Mesendoderm (in vitro differentiated cells): ENCODE measurements at regions not wholly inside any gene's neighbourhood (a gene's known extent, or its start where the extent isn't known, plus 50 kb on each side); places are given as distances from the start of the nearest gene placed in this dataset.

Source experiments
- DNase-seq: peaks from one replicate; pipeline ENCODE4 v3.0.0; 2013
- H2AK5ac ChIP-seq: 2 replicates; pipeline ENCODE4 v1.6.1; 2013; ENCODE audit warnings: low read length, inconsistent platforms
- H2BK120ac ChIP-seq: 2 replicates; pipeline ENCODE4 v1.6.1; 2013; ENCODE audit warnings: low read depth, mild to moderate bottlenecking, low read length, moderate library complexity, mixed read lengths
- H2BK15ac ChIP-seq: replicated peaks from 2 replicates; pipeline ENCODE4 v1.6.1; 2013; ENCODE audit warnings: low read depth, mild to moderate bottlenecking, moderate library complexity
- H2BK5ac ChIP-seq: 2 replicates; pipeline ENCODE4 v1.6.1; 2013; ENCODE audit warnings: low read length, inconsistent platforms
- H3K18ac ChIP-seq: 2 replicates; pipeline ENCODE4 v1.6.1; 2013; ENCODE audit warnings: mild to moderate bottlenecking, low read length, mixed read lengths
- H3K23ac ChIP-seq: one replicate; pipeline ENCODE4 v1.6.1; 2013; ENCODE audit warnings: low read length
- H3K27ac ChIP-seq: 2 replicates; pipeline ENCODE4 v1.5.1; 2013; ENCODE audit warnings: low read depth, mild to moderate bottlenecking, inconsistent platforms, low read length, moderate library complexity
- H3K27me3 ChIP-seq: 2 replicates; pipeline ENCODE4 v1.6.1; 2013; ENCODE audit warnings: low read length, control low read depth, mild to moderate bottlenecking, inconsistent platforms; ENCODE audit not compliant: insufficient read depth, poor library complexity
- H3K36me3 ChIP-seq: 2 replicates; pipeline ENCODE4 v1.6.1; 2013; ENCODE audit warnings: low read length, inconsistent platforms; ENCODE audit not compliant: control insufficient read depth, insufficient read depth
- H3K4ac ChIP-seq: one replicate; pipeline ENCODE4 v1.6.1; 2013; ENCODE audit warnings: low read depth, mild to moderate bottlenecking, low read length, moderate library complexity
- H3K4me1 ChIP-seq: 2 replicates; pipeline ENCODE4 v1.6.1; 2013; ENCODE audit warnings: low read depth, low read length, inconsistent platforms; ENCODE audit not compliant: control insufficient read depth
- H3K4me2 ChIP-seq: 2 replicates; pipeline ENCODE4 v1.6.1; 2013; ENCODE audit warnings: low read length
- H3K4me3 ChIP-seq: 2 replicates; pipeline ENCODE4 v1.5.1; 2013; ENCODE audit warnings: mild to moderate bottlenecking, low read length
- H3K56ac ChIP-seq: one replicate; pipeline ENCODE4 v1.6.1; 2013; ENCODE audit warnings: low read length
- H3K79me1 ChIP-seq: 2 replicates; pipeline ENCODE4 v1.6.1; 2013; ENCODE audit warnings: low read length, inconsistent platforms
- H3K79me2 ChIP-seq: 2 replicates; pipeline ENCODE4 v1.6.1; 2013; ENCODE audit warnings: mild to moderate bottlenecking, low read length; ENCODE audit not compliant: control insufficient read depth, insufficient read depth
- H3K9ac ChIP-seq: 2 replicates; pipeline ENCODE4 v1.6.1; 2013; ENCODE audit warnings: low read length, inconsistent platforms
- H4K5ac ChIP-seq: one replicate; pipeline ENCODE4 v1.6.1; 2013; ENCODE audit warnings: low read length
- H4K8ac ChIP-seq: one replicate; pipeline ENCODE4 v1.6.1; 2013; ENCODE audit warnings: low read depth, mild to moderate bottlenecking, control low read depth, low read length, moderate library complexity
- WGBS: extraction: QIAGEN DNeasy Blood & Tissue Kit; methylation state at CpG from one replicate; pipeline ENCODE4 v1.1.7; 2013; ENCODE audit warnings: low lambda C conversion rate, missing lambda C conversion rate; ENCODE audit not compliant: insufficient coverage; ENCODE audit errors: extremely low coverage; 5-methylcytosine and 5-hydroxymethylcytosine counted together

DNA sequence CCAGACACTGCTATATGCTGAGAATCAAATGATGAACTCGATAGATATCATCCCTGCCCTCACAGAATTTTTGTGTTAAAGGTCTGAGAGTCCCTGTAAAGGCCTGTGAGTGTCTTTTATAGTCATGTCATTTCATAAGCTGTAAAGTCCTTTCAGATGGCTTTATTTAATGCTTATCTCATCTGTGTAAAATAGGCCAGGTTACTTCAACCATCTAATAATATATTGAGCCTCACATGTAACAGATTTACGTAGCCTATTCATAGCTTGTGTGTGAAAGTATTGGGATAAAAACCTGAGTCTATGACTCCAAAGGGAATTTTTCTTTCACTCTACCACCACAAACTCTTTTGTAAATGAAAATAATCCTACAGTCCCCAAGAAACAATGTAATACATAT, 672.0 kb upstream of the SYT4 start:
- no peaks in the 10 kb centered on the region for H3K79me2 ChIP-seq
- no peak overlapping the region for H2AK5ac ChIP-seq
- no peak overlapping the region for H3K56ac ChIP-seq
- H2BK15ac ChIP-seq, result no peak overlapping the region
- WGBS, result no CpG with 5 or more reads among the region's 2 CpGs
- no peaks in the 10 kb centered on the region for H3K79me1 ChIP-seq
- H3K36me3 ChIP-seq, result no peaks in the 10 kb centered on the region
- no peaks in the 10 kb centered on the region for H3K27me3 ChIP-seq
- H4K8ac ChIP-seq, result no peak overlapping the region
- H3K4ac ChIP-seq, result no peak overlapping the region
- no peak overlapping the region for H3K4me2 ChIP-seq
- H3K9ac ChIP-seq, result no peak overlapping the region
- no peak for DNase-seq
- no peak overlapping the region for H3K27ac ChIP-seq
- H3K18ac ChIP-seq, result no peak overlapping the region
- H3K23ac ChIP-seq, result no peak overlapping the region
- H3K4me3 ChIP-seq, result no peak overlapping the region
- no peak overlapping the region for H4K5ac ChIP-seq
- H2BK5ac ChIP-seq, result no peak overlapping the region
- no peak overlapping the region for H2BK120ac ChIP-seq
- no peaks in the 10 kb centered on the region for H3K4me1 ChIP-seq

DNA sequence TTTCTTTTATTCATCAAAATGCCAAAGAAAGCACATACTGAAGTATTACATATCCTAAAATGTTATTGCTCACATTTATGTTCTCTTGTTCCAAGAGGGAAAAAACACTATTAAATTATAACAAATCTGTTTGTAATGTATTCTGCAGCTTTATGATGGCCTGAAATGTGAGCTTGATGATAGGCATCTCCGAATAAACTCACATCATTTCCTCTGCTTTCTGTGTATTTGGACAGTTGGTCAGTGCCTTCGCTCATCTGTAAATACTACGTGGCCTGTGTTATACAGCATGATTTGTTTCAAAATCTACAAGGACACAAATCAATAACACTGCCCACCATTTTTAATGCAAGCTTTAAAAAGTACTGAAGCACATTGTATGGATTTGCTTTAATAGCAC, 672.8 kb upstream of the SYT4 start:
- no peak overlapping the region for H3K4me2 ChIP-seq
- H3K4me3 ChIP-seq, result no peak overlapping the region
- WGBS, result no CpG with 5 or more reads among the region's 3 CpGs
- H3K27ac ChIP-seq, result no peak overlapping the region
- H3K36me3 ChIP-seq, result no peaks in the 10 kb centered on the region
- no peak overlapping the region for H3K9ac ChIP-seq
- no peak overlapping the region for H4K5ac ChIP-seq
- H3K23ac ChIP-seq, result no peak overlapping the region
- no peaks in the 10 kb centered on the region for H3K79me2 ChIP-seq
- no peak overlapping the region for H3K56ac ChIP-seq
- H3K18ac ChIP-seq, result no peak overlapping the region
- no peak overlapping the region for H2BK15ac ChIP-seq
- H2BK5ac ChIP-seq, result no peak overlapping the region
- H2BK120ac ChIP-seq, result no peak overlapping the region
- no peaks in the 10 kb centered on the region for H3K79me1 ChIP-seq
- no peaks in the 10 kb centered on the region for H3K27me3 ChIP-seq
- no peak for DNase-seq
- H3K4ac ChIP-seq, result no peak overlapping the region
- no peaks in the 10 kb centered on the region for H3K4me1 ChIP-seq
- H2AK5ac ChIP-seq, result no peak overlapping the region
- H4K8ac ChIP-seq, result no peak overlapping the region

DNA sequence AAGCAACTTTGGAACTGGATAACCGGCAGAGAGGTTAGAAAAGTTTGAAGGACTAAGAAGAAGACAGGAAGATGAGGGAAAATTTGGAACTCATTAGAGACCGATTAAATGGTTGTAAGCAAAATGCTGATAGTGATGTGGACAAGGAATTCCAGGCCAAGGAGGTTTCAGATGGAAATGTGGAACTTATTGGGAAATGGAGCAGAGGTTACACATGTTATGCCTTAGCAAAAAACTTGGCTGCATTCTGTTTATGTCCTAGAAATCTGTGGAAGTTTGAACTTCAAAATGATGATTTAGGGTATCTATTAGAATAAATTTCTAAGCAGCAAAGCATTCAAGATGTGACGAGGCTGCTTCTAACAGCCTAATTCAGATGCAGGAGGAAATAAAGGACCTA, 675.1 kb upstream of the SYT4 start:
- H4K8ac ChIP-seq, result no peak overlapping the region
- H3K27me3 ChIP-seq, result no peaks in the 10 kb centered on the region
- H3K56ac ChIP-seq, result no peak overlapping the region
- no peak overlapping the region for H2BK120ac ChIP-seq
- no peak overlapping the region for H2BK5ac ChIP-seq
- H3K4me3 ChIP-seq, result no peak overlapping the region
- H3K23ac ChIP-seq, result no peak overlapping the region
- H3K79me1 ChIP-seq, result no peaks in the 10 kb centered on the region
- H3K27ac ChIP-seq, result no peak overlapping the region
- no peaks in the 10 kb centered on the region for H3K36me3 ChIP-seq
- no peak overlapping the region for H4K5ac ChIP-seq
- no peak overlapping the region for H3K9ac ChIP-seq
- H3K79me2 ChIP-seq, result no peaks in the 10 kb centered on the region
- H3K4me2 ChIP-seq, result no peak overlapping the region
- H3K4me1 ChIP-seq, result no peaks in the 10 kb centered on the region
- H2AK5ac ChIP-seq, result no peak overlapping the region
- H2BK15ac ChIP-seq, result no peak overlapping the region
- no peak overlapping the region for H3K18ac ChIP-seq
- WGBS, result no CpG with 5 or more reads among the region's 3 CpGs
- DNase-seq, result no peak
- H3K4ac ChIP-seq, result no peak overlapping the region

DNA sequence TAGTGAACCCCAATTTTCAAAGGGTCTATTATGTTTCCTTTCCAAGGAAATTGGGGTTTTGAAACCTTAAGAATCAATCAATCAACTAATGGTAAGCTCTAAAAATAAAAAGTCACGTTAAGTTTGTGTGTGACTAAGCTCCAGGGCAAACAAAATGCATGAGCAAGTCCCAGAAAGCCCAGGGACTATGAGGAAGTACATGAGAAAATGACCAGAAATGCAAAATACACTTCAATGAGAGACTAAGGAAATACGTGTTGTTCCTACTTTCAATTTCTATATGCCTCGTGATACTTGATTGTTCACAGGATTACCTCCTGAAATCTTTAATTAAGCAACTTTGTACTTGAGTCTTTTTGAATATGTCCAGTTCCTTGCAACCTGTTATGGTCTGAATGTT, 684.4 kb upstream of the SYT4 start:
- no peak overlapping the region for H2BK5ac ChIP-seq
- no peak overlapping the region for H3K9ac ChIP-seq
- no peak overlapping the region for H3K56ac ChIP-seq
- no peaks in the 10 kb centered on the region for H3K79me1 ChIP-seq
- no peaks in the 10 kb centered on the region for H3K79me2 ChIP-seq
- no peak overlapping the region for H4K5ac ChIP-seq
- no peak overlapping the region for H3K23ac ChIP-seq
- H4K8ac ChIP-seq, result no peak overlapping the region
- H3K27me3 ChIP-seq, result no peaks in the 10 kb centered on the region
- H3K36me3 ChIP-seq, result no peaks in the 10 kb centered on the region
- H3K4me3 ChIP-seq, result no peak overlapping the region
- no peak overlapping the region for H2AK5ac ChIP-seq
- H3K4me1 ChIP-seq, result no peaks in the 10 kb centered on the region
- H2BK15ac ChIP-seq, result no peak overlapping the region
- DNase-seq, result no peak
- no peak overlapping the region for H3K4ac ChIP-seq
- WGBS, result no CpG with 5 or more reads among the region's 3 CpGs
- no peak overlapping the region for H2BK120ac ChIP-seq
- H3K4me2 ChIP-seq, result no peak overlapping the region
- H3K18ac ChIP-seq, result no peak overlapping the region
- H3K27ac ChIP-seq, result no peak overlapping the region

DNA sequence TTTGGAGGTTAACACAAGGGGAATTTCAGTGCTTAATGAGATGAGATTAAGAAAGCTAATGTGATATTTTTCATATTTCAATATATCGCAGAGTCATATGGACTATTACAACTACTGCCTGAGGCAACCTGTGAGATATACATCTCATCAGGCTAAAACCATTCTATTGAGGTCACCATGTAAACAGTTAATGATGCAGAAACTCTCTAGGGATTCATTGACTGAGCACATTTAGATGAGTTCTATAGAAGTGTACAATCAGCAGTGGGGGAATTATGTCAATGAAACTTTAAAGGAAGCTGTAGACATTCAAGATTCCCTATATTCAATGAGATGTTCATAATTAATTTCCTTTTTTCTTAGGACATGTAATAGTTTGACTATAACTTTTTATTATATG, 687.4 kb upstream of the SYT4 start:
- H2AK5ac ChIP-seq, result no peak overlapping the region
- H3K79me2 ChIP-seq, result no peaks in the 10 kb centered on the region
- no peak overlapping the region for H3K4ac ChIP-seq
- no peaks in the 10 kb centered on the region for H3K79me1 ChIP-seq
- H3K4me2 ChIP-seq, result no peak overlapping the region
- no peak overlapping the region for H3K56ac ChIP-seq
- H2BK5ac ChIP-seq, result no peak overlapping the region
- no peak overlapping the region for H2BK15ac ChIP-seq
- H4K8ac ChIP-seq, result no peak overlapping the region
- no peak for DNase-seq
- no peaks in the 10 kb centered on the region for H3K27me3 ChIP-seq
- WGBS, result no CpG with 5 or more reads among the region's 1 CpG
- no peak overlapping the region for H3K27ac ChIP-seq
- no peak overlapping the region for H3K4me3 ChIP-seq
- no peak overlapping the region for H3K9ac ChIP-seq
- H4K5ac ChIP-seq, result no peak overlapping the region
- H3K36me3 ChIP-seq, result no peaks in the 10 kb centered on the region
- no peaks in the 10 kb centered on the region for H3K4me1 ChIP-seq
- no peak overlapping the region for H2BK120ac ChIP-seq
- H3K18ac ChIP-seq, result no peak overlapping the region
- no peak overlapping the region for H3K23ac ChIP-seq

DNA sequence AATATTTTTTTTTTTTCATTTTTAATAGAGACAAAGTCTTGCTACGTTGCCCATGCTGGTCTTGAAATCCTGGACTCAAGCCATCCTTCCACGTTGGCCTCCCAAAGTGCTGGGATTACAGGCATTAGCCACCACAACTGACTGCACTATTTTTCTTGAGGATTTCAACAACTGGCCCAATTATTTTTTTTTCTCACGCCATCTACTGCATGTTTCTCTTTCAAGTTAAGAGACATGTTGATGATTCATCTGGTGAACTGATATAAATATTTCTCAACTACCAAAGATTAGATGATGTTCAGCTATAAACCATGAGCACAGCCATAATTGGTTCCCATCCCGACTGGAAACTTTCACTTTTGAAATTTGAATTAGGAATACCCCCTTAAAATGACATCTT, 688.4 kb upstream of the SYT4 start:
- Histone ChIP-seq H4K5ac (no peak overlapping the region), H2BK120ac (no peak overlapping the region), H2AK5ac (no peak overlapping the region), H3K4me3 (no peak overlapping the region), H2BK5ac (no peak overlapping the region), H3K18ac (no peak overlapping the region), H3K27me3 (no peaks in the 10 kb centered on the region), H3K9ac (no peak overlapping the region), H3K4me2 (no peak overlapping the region), H3K56ac (no peak overlapping the region), H4K8ac (no peak overlapping the region), H2BK15ac (no peak overlapping the region), H3K27ac (no peak overlapping the region), H3K23ac (no peak overlapping the region), H3K36me3 (no peaks in the 10 kb centered on the region), H3K4ac (no peak overlapping the region), H3K79me1 (no peaks in the 10 kb centered on the region), H3K79me2 (no peaks in the 10 kb centered on the region), H3K4me1 (no peaks in the 10 kb centered on the region)
- DNase-seq, result no peak
- WGBS, result no CpG with 5 or more reads among the region's 4 CpGs
